ENCODE measurements at regions not wholly inside any gene's neighbourhood (a gene's known extent, or its start where the extent isn't known, plus 50 kb on each side); places are given as distances from the start of the nearest gene placed in this dataset.
"Not testable (repeated sequence)": the region's sequence is repeated elsewhere in the genome, so short reads cannot be mapped to it uniquely, and the experiment has no call there.

DNA sequence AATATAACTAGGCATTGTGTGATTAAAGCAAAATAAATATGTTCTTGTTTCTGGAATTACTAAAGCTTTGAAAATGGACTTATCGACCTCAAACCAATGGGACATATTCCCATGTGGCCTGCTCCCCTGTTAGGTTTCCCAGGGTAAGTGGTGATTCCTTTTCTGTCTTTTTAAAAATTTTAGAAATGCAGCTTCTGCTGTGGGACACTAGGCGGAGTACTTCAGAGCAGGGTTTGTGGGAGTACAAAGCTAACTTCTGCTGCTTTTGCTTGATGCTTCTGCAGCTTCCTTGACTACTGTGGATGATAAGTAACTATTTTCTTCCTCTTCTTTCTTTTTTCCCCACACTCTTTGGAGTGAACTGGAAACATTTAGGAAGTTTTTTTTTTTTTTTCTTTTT lies 2632.4 kb upstream of the DEFB115 start:
- TF ChIP-seq CHD4 (IDR thresholded peaks at IDR 0.05; ENCODE audit: borderline replicate concordance, low read length); FOSL1 (CRISPR knock-in tag; IDR thresholded peaks at IDR 0.05; ENCODE audit: borderline replicate concordance): not testable (repeated sequence)
- TF ChIP-seq, protein P1, sequence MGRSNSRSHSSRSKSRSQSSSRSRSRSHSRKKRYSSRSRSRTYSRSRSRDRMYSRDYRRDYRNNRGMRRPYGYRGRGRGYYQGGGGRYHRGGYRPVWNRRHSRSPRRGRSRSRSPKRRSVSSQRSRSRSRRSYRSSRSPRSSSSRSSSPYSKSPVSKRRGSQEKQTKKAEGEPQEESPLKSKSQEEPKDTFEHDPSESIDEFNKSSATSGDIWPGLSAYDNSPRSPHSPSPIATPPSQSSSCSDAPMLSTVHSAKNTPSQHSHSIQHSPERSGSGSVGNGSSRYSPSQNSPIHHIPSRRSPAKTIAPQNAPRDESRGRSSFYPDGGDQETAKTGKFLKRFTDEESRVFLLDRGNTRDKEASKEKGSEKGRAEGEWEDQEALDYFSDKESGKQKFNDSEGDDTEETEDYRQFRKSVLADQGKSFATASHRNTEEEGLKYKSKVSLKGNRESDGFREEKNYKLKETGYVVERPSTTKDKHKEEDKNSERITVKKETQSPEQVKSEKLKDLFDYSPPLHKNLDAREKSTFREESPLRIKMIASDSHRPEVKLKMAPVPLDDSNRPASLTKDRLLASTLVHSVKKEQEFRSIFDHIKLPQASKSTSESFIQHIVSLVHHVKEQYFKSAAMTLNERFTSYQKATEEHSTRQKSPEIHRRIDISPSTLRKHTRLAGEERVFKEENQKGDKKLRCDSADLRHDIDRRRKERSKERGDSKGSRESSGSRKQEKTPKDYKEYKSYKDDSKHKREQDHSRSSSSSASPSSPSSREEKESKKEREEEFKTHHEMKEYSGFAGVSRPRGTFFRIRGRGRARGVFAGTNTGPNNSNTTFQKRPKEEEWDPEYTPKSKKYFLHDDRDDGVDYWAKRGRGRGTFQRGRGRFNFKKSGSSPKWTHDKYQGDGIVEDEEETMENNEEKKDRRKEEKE (IDR thresholded peaks at IDR 0.05), result not testable (repeated sequence)
- TF ChIP-seq, protein P2, sequence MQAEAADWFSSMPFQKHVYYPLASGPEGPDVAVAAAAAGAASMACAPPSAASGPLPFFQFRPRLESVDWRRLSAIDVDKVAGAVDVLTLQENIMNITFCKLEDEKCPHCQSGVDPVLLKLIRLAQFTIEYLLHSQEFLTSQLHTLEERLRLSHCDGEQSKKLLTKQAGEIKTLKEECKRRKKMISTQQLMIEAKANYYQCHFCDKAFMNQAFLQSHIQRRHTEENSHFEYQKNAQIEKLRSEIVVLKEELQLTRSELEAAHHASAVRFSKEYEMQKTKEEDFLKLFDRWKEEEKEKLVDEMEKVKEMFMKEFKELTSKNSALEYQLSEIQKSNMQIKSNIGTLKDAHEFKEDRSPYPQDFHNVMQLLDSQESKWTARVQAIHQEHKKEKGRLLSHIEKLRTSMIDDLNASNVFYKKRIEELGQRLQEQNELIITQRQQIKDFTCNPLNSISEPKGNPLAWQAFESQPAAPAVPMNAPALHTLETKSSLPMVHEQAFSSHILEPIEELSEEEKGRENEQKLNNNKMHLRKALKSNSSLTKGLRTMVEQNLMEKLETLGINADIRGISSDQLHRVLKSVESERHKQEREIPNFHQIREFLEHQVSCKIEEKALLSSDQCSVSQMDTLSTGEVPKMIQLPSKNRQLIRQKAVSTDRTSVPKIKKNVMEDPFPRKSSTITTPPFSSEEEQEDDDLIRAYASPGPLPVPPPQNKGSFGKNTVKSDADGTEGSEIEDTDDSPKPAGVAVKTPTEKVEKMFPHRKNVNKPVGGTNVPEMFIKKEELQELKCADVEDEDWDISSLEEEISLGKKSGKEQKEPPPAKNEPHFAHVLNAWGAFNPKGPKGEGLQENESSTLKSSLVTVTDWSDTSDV (CRISPR knock-in tag; IDR thresholded peaks at IDR 0.05), result not testable (repeated sequence)

Measured in HepG2 (cell line).